Liver (tissue), 8 donors: ENCODE measurements at regions not wholly inside any gene's neighbourhood (a gene's known extent, or its start where the extent isn't known, plus 50 kb on each side); places are given as distances from the start of the nearest gene placed in this dataset.

ENCODE experiments used
- DNase-seq: peaks from one replicate; pipeline ENCODE4 v3.0.0-alpha.2; 2017; ENCODE audit warnings: low spot score
- H3K27ac ChIP-seq, 2 donors: one replicate each; pipeline ENCODE4 v1.7.0; 2013; ENCODE audit warnings: inconsistent platforms in 2 of 2, low read length in 2 of 2, control low read depth in 1 of 2, low read depth in 1 of 2, mild to moderate bottlenecking in 1 of 2
- H3K27me3 ChIP-seq, 4 donors: one replicate each; pipeline versions ENCODE4 v1.6.1 to v1.7.0; 2013; ENCODE audit warnings: low read length in 3 of 4, inconsistent platforms in 1 of 4, mild to moderate bottlenecking in 1 of 4, moderate library complexity in 1 of 4; ENCODE audit not compliant: control insufficient read depth in 4 of 4, insufficient read depth in 4 of 4
- H3K36me3 ChIP-seq, 4 donors: one replicate each; pipeline versions ENCODE4 v1.6.1 to v1.7.0; 2013; ENCODE audit warnings: low read length in 3 of 4, mild to moderate bottlenecking in 3 of 4, low read depth in 1 of 4, moderate library complexity in 1 of 4; ENCODE audit not compliant: control insufficient read depth in 4 of 4, insufficient read depth in 3 of 4
- H3K4me1 ChIP-seq, 4 donors: one replicate each; pipeline versions ENCODE4 v1.6.1 to v1.7.0; 2013; ENCODE audit warnings: low read length in 3 of 4, mild to moderate bottlenecking in 3 of 4, moderate library complexity in 1 of 4; ENCODE audit not compliant: control insufficient read depth in 4 of 4, insufficient read depth in 4 of 4
- H3K4me3 ChIP-seq, 3 donors: one replicate each; pipeline versions ENCODE4 v1.6.1 to v1.7.0; 2013; ENCODE audit warnings: low read length in 3 of 3, control low read depth in 1 of 3, low read depth in 1 of 3, mild to moderate bottlenecking in 1 of 3
- H3K9ac ChIP-seq, 2 donors: one replicate each; pipeline ENCODE4 v1.7.0; 2013; ENCODE audit warnings: low read length in 2 of 2, mild to moderate bottlenecking in 2 of 2, moderate library complexity in 2 of 2, control low read depth in 1 of 2, low read depth in 1 of 2
- H3K9me3 ChIP-seq, 4 donors: one replicate each; pipeline versions ENCODE4 v1.6.1 to v1.7.0; 2013; ENCODE audit warnings: low read length in 3 of 4; ENCODE audit not compliant: control insufficient read depth in 4 of 4
- EGR1 ChIP-seq, 2 donors: IDR thresholded peaks; 2 replicates each; pipeline ENCODE4 v1.6.1; 2016 to 2018; ENCODE audit warnings: antibody characterized with exemption in 2 of 2, low read depth in 2 of 2
- GABPA ChIP-seq, 2 donors: IDR thresholded peaks in 1 of 2; conservative IDR thresholded peaks in 1 of 2; 2 replicates each; pipeline ENCODE4 v1.6.1; 2016; ENCODE audit warnings: antibody characterized with exemption in 2 of 2, mild to moderate bottlenecking in 1 of 2, moderate library complexity in 1 of 2
- HNF4A ChIP-seq, 2 donors: conservative IDR thresholded peaks; 2 replicates each; pipeline ENCODE4 v1.6.1; 2016; ENCODE audit warnings: antibody characterized with exemption in 2 of 2, mild to moderate bottlenecking in 2 of 2
- HNF4G ChIP-seq: IDR thresholded peaks from 2 replicates; pipeline ENCODE4 v1.6.1; 2016; ENCODE audit warnings: antibody characterized with exemption
- JUND ChIP-seq, 2 donors: IDR thresholded peaks; 2 replicates each; pipeline ENCODE4 v1.6.1; 2016; ENCODE audit warnings: antibody characterized with exemption in 2 of 2
- RAD21 ChIP-seq, 2 donors: IDR thresholded peaks; 2 replicates each; pipeline ENCODE4 v1.6.1; 2016; ENCODE audit warnings: antibody characterized with exemption in 2 of 2, mild to moderate bottlenecking in 2 of 2
- SP1 ChIP-seq: IDR thresholded peaks from 2 replicates; pipeline ENCODE4 v1.6.1; 2018; ENCODE audit warnings: antibody characterized with exemption, mild to moderate bottlenecking
- TAF1 ChIP-seq: conservative IDR thresholded peaks from 2 replicates; pipeline ENCODE4 v1.6.1; 2016; ENCODE audit warnings: antibody characterized with exemption, mild to moderate bottlenecking
- YY1 ChIP-seq: IDR thresholded peaks from 2 replicates; pipeline ENCODE4 v1.6.1; 2016; ENCODE audit warnings: antibody characterized with exemption, mild to moderate bottlenecking
- whole genome bisulfite sequencing: extraction: QIAGEN DNeasy Blood & Tissue Kit; methylation state at CpG from one replicate; pipeline ENCODE4 v1.1.7; 2013; 5-methylcytosine and 5-hydroxymethylcytosine counted together
- TF ChIP-seq, protein P1 (sequence below): fragments of 150-350 bp; IDR thresholded peaks from 2 replicates; pipeline ENCODE4 v1.5.1; 2017; ENCODE audit warnings: improper control_type of control experiment, low read depth, low read length; ENCODE audit not compliant: missing input control
- TF ChIP-seq, protein P2 (sequence below): IDR thresholded peaks from 2 replicates; pipeline ENCODE4 v1.6.1; 2016; ENCODE audit warnings: antibody characterized with exemption, mild to moderate bottlenecking
- TF ChIP-seq, protein P3 (sequence below): IDR thresholded peaks from 2 replicates; pipeline ENCODE4 v1.6.1; 2016; ENCODE audit warnings: antibody characterized with exemption
- TF ChIP-seq, protein P4 (sequence below): IDR thresholded peaks from 2 replicates; pipeline ENCODE4 v1.6.1; 2016; ENCODE audit warnings: antibody characterized with exemption
- donor health status: healthy.
- donor health status: healthy.
- donor health status: healthy.
- donor health status: healthy.
- donor health status: healthy.

DNA sequence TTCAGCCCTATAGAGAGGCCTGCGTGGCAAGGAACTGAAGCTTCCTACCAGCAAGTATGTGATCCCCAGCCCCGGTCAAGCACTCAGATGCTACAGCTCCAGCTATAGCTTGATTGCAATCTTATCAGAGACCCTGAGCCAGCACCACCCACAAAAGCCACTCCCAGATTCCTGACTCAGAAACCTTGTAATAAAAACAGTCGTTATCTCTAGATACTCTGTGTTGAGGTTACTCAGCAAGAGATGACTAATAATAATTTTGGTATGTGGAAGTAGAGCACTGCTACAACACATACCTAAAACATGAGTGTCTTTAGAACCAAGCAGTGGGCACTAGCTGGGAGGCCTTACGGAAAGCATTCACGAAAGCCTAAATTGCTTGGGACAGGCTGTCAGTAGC, 216.9 kb downstream of the UXS1 start (continued):
- TF ChIP-seq, protein P1, sequence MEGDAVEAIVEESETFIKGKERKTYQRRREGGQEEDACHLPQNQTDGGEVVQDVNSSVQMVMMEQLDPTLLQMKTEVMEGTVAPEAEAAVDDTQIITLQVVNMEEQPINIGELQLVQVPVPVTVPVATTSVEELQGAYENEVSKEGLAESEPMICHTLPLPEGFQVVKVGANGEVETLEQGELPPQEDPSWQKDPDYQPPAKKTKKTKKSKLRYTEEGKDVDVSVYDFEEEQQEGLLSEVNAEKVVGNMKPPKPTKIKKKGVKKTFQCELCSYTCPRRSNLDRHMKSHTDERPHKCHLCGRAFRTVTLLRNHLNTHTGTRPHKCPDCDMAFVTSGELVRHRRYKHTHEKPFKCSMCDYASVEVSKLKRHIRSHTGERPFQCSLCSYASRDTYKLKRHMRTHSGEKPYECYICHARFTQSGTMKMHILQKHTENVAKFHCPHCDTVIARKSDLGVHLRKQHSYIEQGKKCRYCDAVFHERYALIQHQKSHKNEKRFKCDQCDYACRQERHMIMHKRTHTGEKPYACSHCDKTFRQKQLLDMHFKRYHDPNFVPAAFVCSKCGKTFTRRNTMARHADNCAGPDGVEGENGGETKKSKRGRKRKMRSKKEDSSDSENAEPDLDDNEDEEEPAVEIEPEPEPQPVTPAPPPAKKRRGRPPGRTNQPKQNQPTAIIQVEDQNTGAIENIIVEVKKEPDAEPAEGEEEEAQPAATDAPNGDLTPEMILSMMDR = no peak
- no peak for TF ChIP-seq RAD21 (IDR thresholded peaks at IDR 0.05)

DNA sequence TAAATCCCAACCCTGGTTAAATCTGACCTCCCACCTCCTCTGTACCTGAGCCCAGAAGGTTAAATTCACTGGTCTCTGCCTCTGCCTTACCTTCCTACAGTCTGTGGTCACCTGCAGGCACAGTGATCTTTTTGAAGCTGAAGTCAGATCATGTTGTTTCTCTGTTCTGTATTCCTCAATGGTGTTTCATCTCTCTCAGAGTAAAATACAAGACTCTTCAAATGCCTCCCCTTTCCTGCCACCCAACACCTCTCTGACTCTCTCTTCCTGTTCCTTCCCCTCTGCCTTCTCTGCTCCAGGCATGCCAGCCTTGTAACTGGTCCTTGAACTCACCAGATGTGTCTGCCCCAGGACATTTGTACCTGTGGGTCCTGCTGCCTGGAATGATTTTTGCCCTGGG, 219.3 kb downstream of the UXS1 start:
- TF ChIP-seq EGR1 (IDR thresholded peaks at IDR 0.05; ENCODE audit: low read depth in 2 of 2) = no peak
- no peak for TF ChIP-seq JUND (IDR thresholded peaks at IDR 0.05)
- no peak for TF ChIP-seq RAD21 (IDR thresholded peaks at IDR 0.05)
- no peak for TF ChIP-seq GABPA (IDR thresholded peaks at IDR 0.05 in 1 of 2, conservative IDR thresholded peaks at IDR 0.05 in 1 of 2)
- TF ChIP-seq HNF4G = no peak
- TF ChIP-seq, protein P2, sequence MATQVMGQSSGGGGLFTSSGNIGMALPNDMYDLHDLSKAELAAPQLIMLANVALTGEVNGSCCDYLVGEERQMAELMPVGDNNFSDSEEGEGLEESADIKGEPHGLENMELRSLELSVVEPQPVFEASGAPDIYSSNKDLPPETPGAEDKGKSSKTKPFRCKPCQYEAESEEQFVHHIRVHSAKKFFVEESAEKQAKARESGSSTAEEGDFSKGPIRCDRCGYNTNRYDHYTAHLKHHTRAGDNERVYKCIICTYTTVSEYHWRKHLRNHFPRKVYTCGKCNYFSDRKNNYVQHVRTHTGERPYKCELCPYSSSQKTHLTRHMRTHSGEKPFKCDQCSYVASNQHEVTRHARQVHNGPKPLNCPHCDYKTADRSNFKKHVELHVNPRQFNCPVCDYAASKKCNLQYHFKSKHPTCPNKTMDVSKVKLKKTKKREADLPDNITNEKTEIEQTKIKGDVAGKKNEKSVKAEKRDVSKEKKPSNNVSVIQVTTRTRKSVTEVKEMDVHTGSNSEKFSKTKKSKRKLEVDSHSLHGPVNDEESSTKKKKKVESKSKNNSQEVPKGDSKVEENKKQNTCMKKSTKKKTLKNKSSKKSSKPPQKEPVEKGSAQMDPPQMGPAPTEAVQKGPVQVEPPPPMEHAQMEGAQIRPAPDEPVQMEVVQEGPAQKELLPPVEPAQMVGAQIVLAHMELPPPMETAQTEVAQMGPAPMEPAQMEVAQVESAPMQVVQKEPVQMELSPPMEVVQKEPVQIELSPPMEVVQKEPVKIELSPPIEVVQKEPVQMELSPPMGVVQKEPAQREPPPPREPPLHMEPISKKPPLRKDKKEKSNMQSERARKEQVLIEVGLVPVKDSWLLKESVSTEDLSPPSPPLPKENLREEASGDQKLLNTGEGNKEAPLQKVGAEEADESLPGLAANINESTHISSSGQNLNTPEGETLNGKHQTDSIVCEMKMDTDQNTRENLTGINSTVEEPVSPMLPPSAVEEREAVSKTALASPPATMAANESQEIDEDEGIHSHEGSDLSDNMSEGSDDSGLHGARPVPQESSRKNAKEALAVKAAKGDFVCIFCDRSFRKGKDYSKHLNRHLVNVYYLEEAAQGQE = no peak
- no peak for TF ChIP-seq SP1
- no peak for DNase-seq
- H3K27me3 ChIP-seq = no peaks in the 10 kb centered on the region

DNA sequence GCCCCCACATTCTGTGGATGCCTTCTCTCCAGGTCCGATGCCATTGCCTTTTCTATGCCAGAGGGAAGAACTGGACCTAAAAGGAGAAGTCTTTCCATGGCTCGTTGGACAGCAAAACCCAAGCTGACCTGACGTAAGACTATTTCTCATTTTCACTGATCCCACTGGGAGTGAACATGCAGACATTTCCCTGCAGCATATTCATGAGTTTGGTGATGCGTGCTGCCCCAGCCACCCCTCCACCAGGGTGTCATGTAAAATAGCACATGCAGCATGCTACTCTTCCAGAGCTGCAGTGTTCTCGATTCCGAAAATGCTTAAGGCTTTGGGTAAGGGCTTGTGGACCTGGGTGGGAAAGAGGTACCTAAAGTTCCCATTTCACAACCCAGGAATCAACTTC, 221.2 kb downstream of the UXS1 start:
- Histone ChIP-seq H3K9me3 (no peaks in the 10 kb centered on the region), H3K27me3 (no peaks in the 10 kb centered on the region), H3K4me1 (no peaks in the 10 kb centered on the region), H3K27ac (no peak overlapping the region), H3K9ac (no peak overlapping the region), H3K4me3 (no peak overlapping the region), H3K36me3 (no peaks in the 10 kb centered on the region)
- TF ChIP-seq YY1 = no peak
- no peak for TF ChIP-seq SP1
- TF ChIP-seq, protein P3, sequence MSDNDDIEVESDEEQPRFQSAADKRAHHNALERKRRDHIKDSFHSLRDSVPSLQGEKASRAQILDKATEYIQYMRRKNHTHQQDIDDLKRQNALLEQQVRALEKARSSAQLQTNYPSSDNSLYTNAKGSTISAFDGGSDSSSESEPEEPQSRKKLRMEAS = no peak
- no peak for TF ChIP-seq JUND (IDR thresholded peaks at IDR 0.05)
- TF ChIP-seq RAD21 (IDR thresholded peaks at IDR 0.05) = no peak
- no peak for TF ChIP-seq HNF4G
- no peak for TF ChIP-seq GABPA (IDR thresholded peaks at IDR 0.05 in 1 of 2, conservative IDR thresholded peaks at IDR 0.05 in 1 of 2)
- TF ChIP-seq, protein P1 = no peak
- no peak for TF ChIP-seq TAF1
- TF ChIP-seq, protein P4, sequence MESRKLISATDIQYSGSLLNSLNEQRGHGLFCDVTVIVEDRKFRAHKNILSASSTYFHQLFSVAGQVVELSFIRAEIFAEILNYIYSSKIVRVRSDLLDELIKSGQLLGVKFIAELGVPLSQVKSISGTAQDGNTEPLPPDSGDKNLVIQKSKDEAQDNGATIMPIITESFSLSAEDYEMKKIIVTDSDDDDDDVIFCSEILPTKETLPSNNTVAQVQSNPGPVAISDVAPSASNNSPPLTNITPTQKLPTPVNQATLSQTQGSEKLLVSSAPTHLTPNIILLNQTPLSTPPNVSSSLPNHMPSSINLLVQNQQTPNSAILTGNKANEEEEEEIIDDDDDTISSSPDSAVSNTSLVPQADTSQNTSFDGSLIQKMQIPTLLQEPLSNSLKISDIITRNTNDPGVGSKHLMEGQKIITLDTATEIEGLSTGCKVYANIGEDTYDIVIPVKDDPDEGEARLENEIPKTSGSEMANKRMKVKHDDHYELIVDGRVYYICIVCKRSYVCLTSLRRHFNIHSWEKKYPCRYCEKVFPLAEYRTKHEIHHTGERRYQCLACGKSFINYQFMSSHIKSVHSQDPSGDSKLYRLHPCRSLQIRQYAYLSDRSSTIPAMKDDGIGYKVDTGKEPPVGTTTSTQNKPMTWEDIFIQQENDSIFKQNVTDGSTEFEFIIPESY = no peak
- no peak for TF ChIP-seq EGR1 (IDR thresholded peaks at IDR 0.05; ENCODE audit: low read depth in 2 of 2)
- TF ChIP-seq HNF4A (conservative IDR thresholded peaks at IDR 0.05) = no peak
- DNase-seq = no peak
- 93% methylated on average over 6 of the region's 6 CpGs for WGBS

More for the DNA sequence above, 219.3 kb downstream of the UXS1 start:
- Histone ChIP-seq H3K4me3 (no peak overlapping the region), H3K9ac (no peak overlapping the region), H3K36me3 (no peaks in the 10 kb centered on the region), H3K9me3 (no peaks in the 10 kb centered on the region), H3K27ac (no peak overlapping the region), H3K4me1 (no peaks in the 10 kb centered on the region)
